Endothelial cell of umbilical vein (primary cell): ENCODE measurements at regions not wholly inside any gene's neighbourhood (a gene's known extent, or its start where the extent isn't known, plus 50 kb on each side); places are given as distances from the start of the nearest gene placed in this dataset.
"Not testable (repeated sequence)": the region's sequence is repeated elsewhere in the genome, so short reads cannot be mapped to it uniquely, and the experiment has no call there.

Experiments used
- BruUV-seq: library from RNA; stranded (reverse); fragments of 400-500 nt; replicated peaks from 2 replicates; lab custom pipeline; 2021; lab: Mats Ljungman, UMichigan
- CTCF ChIA-PET: fragments of 300-600, 350-600 bp; sonication (Branson Sonifier 250); formaldehyde crosslinking; loops from one replicate; lab custom pipeline; 2021; ENCODE audit warnings: antibody characterized with exemption, inconsistent platforms; lab: Charles Lee
- POLR2A ChIA-PET: fragments of 300-600, 350-600 bp; sonication (Branson Sonifier 250); formaldehyde crosslinking; loops from one replicate; lab custom pipeline; 2021; ENCODE audit warnings: antibody characterized with exemption, inconsistent platforms; lab: Charles Lee
- DNase-seq: peaks from one replicate; pipeline ENCODE4 v3.0.0-alpha.2; 2011; ENCODE audit warnings: low read depth, low spot score
- FAIRE-seq: peaks from 2 replicates; lab custom pipeline; 2011; peaks lifted over from hg19 to GRCh38; lab: Jason Lieb, UNC
- H2AFZ ChIP-seq: 2 replicates; pipeline ENCODE4 v1.6.0; 2012; ENCODE audit warnings: low read depth, low read length, control low read depth, inconsistent platforms
- H3K27ac ChIP-seq: 2 replicates; pipeline ENCODE4 v1.5.1; 2011; ENCODE audit warnings: low read depth, mild to moderate bottlenecking, control low read depth, low read length, moderate library complexity; ENCODE audit not compliant: insufficient read depth
- H3K27me3 ChIP-seq, 2 experiments: 2 replicates each; pipeline versions ENCODE4 v1.6.0 to v1.6.1; 2011; ENCODE audit warnings: low read length in 2 of 2, mixed read lengths in 1 of 2; ENCODE audit not compliant: control insufficient read depth in 2 of 2, insufficient read depth in 2 of 2
- H3K36me3 ChIP-seq, 2 experiments: 2 replicates in 1 of 2; 3 replicates in 1 of 2; pipeline ENCODE4 v1.5.1; 2011; ENCODE audit warnings: low read length in 2 of 2, mild to moderate bottlenecking in 1 of 2, moderate library complexity in 1 of 2; ENCODE audit not compliant: control insufficient read depth in 2 of 2, insufficient read depth in 2 of 2; ENCODE audit errors: extremely low read depth in 1 of 2
- H3K4me1 ChIP-seq: 3 replicates; pipeline ENCODE4 v1.5.1; 2011; ENCODE audit warnings: mild to moderate bottlenecking, low read length; ENCODE audit not compliant: control insufficient read depth, insufficient read depth; ENCODE audit errors: extremely low read depth
- H3K4me2 ChIP-seq: 2 replicates; pipeline ENCODE4 v1.6.1; 2011; ENCODE audit warnings: low read length, control low read depth, mixed read lengths; ENCODE audit not compliant: insufficient read depth
- H3K4me3 ChIP-seq, 3 experiments: fragments of 200-600 bp in 1 of 3; sonication (generic), shearing (Covaris generic) in 1 of 3; replicated peaks in 1 of 3; 2 replicates each; pipeline ENCODE4 v1.5.1; 2011 to 2016; ENCODE audit warnings: control low read depth in 3 of 3, low read length in 3 of 3, mild to moderate bottlenecking in 2 of 3, inconsistent platforms in 1 of 3, low read depth in 1 of 3, moderate library complexity in 1 of 3; ENCODE audit not compliant: insufficient read depth in 1 of 3
- H3K79me2 ChIP-seq: 2 replicates; pipeline ENCODE4 v1.6.0; 2012; ENCODE audit warnings: low read length, inconsistent platforms; ENCODE audit not compliant: control insufficient read depth, insufficient read depth
- H3K9ac ChIP-seq: replicated peaks from 2 replicates; pipeline ENCODE3; 2011; ENCODE audit warnings: low read length, control low read depth; ENCODE audit not compliant: insufficient read depth; ENCODE audit errors: extremely low read depth
- H3K9me1 ChIP-seq: replicated peaks from 3 replicates; pipeline ENCODE4 v1.6.0; 2011; ENCODE audit warnings: mild to moderate bottlenecking, low read length; ENCODE audit not compliant: control insufficient read depth, insufficient read depth; ENCODE audit errors: extremely low read depth
- H3K9me3 ChIP-seq: replicated peaks from 2 replicates; pipeline ENCODE4 v1.5.1; 2012; ENCODE audit warnings: low read length, inconsistent platforms; ENCODE audit not compliant: control insufficient read depth, insufficient read depth
- H4K20me1 ChIP-seq: replicated peaks from 2 replicates; pipeline ENCODE3; 2011; ENCODE audit warnings: mild to moderate bottlenecking, low read length; ENCODE audit not compliant: control insufficient read depth, insufficient read depth; ENCODE audit errors: extremely low read depth
- FOS ChIP-seq: IDR thresholded peaks from 2 replicates; pipeline ENCODE4 v1.6.1; 2011; ENCODE audit warnings: mild to moderate bottlenecking, low read length, moderate library complexity, borderline replicate concordance; ENCODE audit not compliant: insufficient read depth
- GATA2 ChIP-seq: IDR thresholded peaks from 2 replicates; pipeline ENCODE4 v1.7.0; 2011; ENCODE audit warnings: low read depth, mild to moderate bottlenecking, moderate library complexity, mixed read lengths, low read length; ENCODE audit not compliant: insufficient read length, insufficient read depth
- JUN ChIP-seq: IDR thresholded peaks from 2 replicates; pipeline ENCODE4 v1.6.1; 2011; ENCODE audit warnings: borderline replicate concordance, low read depth; ENCODE audit not compliant: insufficient read length, insufficient read depth
- MAX ChIP-seq: IDR thresholded peaks from 2 replicates; pipeline ENCODE4 v1.6.1; 2011; ENCODE audit not compliant: insufficient read depth, insufficient read length
- POLR2A ChIP-seq: IDR thresholded peaks from 2 replicates; pipeline ENCODE4 v1.6.1; 2012; ENCODE audit warnings: low read depth, mild to moderate bottlenecking, control low read depth, low read length
- POLR2AphosphoS5 ChIP-seq: IDR thresholded peaks from 2 replicates; pipeline ENCODE4 v1.6.1; 2012; ENCODE audit warnings: low read depth, mild to moderate bottlenecking, control low read depth, low read length, moderate library complexity; ENCODE audit not compliant: insufficient read depth
- dilution Hi-C: fragments of 300-500 bp; cut with MboI; formaldehyde crosslinking; loops from one replicate; pipeline ENCODE4 v1.15.0; 2019; ENCODE audit warnings: low sequenced_read_pairs; ENCODE audit not compliant: extremely low pct_ligation_motif_present
- intact Hi-C: fragments of 100-400 bp; cut with micrococcal nuclease; formaldehyde crosslinking; loops from one replicate; pipeline ENCODE4 v1.10.0; 2022

- CTCF ChIA-PET: interaction anchor here (0.7 to 1.2 kb wide), 6 partner anchors 15 to 657 kb away, joined by 3 to 4 read pairs (median 3); no protein-coding TSS in a partner anchor
- H4K20me1 ChIP-seq: no peaks in the 10 kb centered on the region
- intact Hi-C loops: no loop called here
- DNase-seq: peak; percentile 40
- BruUV-seq: no TSS peak
- H3K4me2 ChIP-seq: no peak overlapping the region
- H3K79me2 ChIP-seq: no peaks in the 10 kb centered on the region
- no peak overlapping the region for H3K9ac ChIP-seq
- no peak overlapping the region for H3K4me3 ChIP-seq
- H3K27ac ChIP-seq: no peak overlapping the region
- FAIRE-seq: peak; percentile 18
- H3K27me3 ChIP-seq: no peaks in the 10 kb centered on the region
- POLR2A ChIA-PET: no interaction called here
- peaks cover 33% of the 10 kb centered on the region for H3K4me1 ChIP-seq
- no peaks in the 10 kb centered on the region for H3K36me3 ChIP-seq
- H3K9me1 ChIP-seq: no peaks in the 10 kb centered on the region
- dilution Hi-C loops: no loop called here
- H2AFZ ChIP-seq: no peak overlapping the region
- no peaks in the 10 kb centered on the region for H3K9me3 ChIP-seq
- TF ChIP-seq MAX (no peak), POLR2AphosphoS5 (peak; percentile 28), FOS (no peak), JUN (peak; percentile 31), GATA2 (no peak), POLR2A (no peak)
These were observed 85.2 kb upstream of the COPS8 start for GRCh38 chr2:237000481-237000880.

- DNase-seq, H4K20me1 ChIP-seq, H3K9me1 ChIP-seq, CTCF ChIA-PET, H3K27me3 ChIP-seq, H3K9ac ChIP-seq, dilution Hi-C loops, H3K79me2 ChIP-seq, H3K4me1 ChIP-seq, H3K27ac ChIP-seq, H3K36me3 ChIP-seq, BruUV-seq, H3K4me2 ChIP-seq, intact Hi-C loops, H2AFZ ChIP-seq, H3K4me3 ChIP-seq, FAIRE-seq, POLR2A ChIA-PET, H3K9me3 ChIP-seq: not testable (repeated sequence)
These were observed 80.3 kb upstream of the COPS8 start for GRCh38 chr2:237005341-237005740.
